Endothelial cell of umbilical vein (primary cell): ENCODE measurements at regions not wholly inside any gene's neighbourhood (a gene's known extent, or its start where the extent isn't known, plus 50 kb on each side); places are given as distances from the start of the nearest gene placed in this dataset.

ENCODE experiments used
- BruUV-seq: library from RNA; stranded (reverse); fragments of 400-500 nt; replicated peaks from 2 replicates; lab custom pipeline; 2021; lab: Mats Ljungman, UMichigan
- CTCF ChIA-PET: fragments of 300-600, 350-600 bp; sonication (Branson Sonifier 250); formaldehyde crosslinking; loops from one replicate; lab custom pipeline; 2021; ENCODE audit warnings: antibody characterized with exemption, inconsistent platforms; lab: Charles Lee
- POLR2A ChIA-PET: fragments of 300-600, 350-600 bp; sonication (Branson Sonifier 250); formaldehyde crosslinking; loops from one replicate; lab custom pipeline; 2021; ENCODE audit warnings: antibody characterized with exemption, inconsistent platforms; lab: Charles Lee
- DNase-seq: peaks from one replicate; pipeline ENCODE4 v3.0.0-alpha.2; 2011; ENCODE audit warnings: low read depth, low spot score
- FAIRE-seq: peaks from 2 replicates; lab custom pipeline; 2011; peaks lifted over from hg19 to GRCh38; lab: Jason Lieb, UNC
- H2AFZ ChIP-seq: 2 replicates; pipeline ENCODE4 v1.6.0; 2012; ENCODE audit warnings: low read depth, low read length, control low read depth, inconsistent platforms
- H3K27ac ChIP-seq: 2 replicates; pipeline ENCODE4 v1.5.1; 2011; ENCODE audit warnings: low read depth, mild to moderate bottlenecking, control low read depth, low read length, moderate library complexity; ENCODE audit not compliant: insufficient read depth
- H3K27me3 ChIP-seq, 2 experiments: 2 replicates each; pipeline versions ENCODE4 v1.6.0 to v1.6.1; 2011; ENCODE audit warnings: low read length in 2 of 2, mixed read lengths in 1 of 2; ENCODE audit not compliant: control insufficient read depth in 2 of 2, insufficient read depth in 2 of 2
- H3K36me3 ChIP-seq, 2 experiments: 2 replicates in 1 of 2; 3 replicates in 1 of 2; pipeline ENCODE4 v1.5.1; 2011; ENCODE audit warnings: low read length in 2 of 2, mild to moderate bottlenecking in 1 of 2, moderate library complexity in 1 of 2; ENCODE audit not compliant: control insufficient read depth in 2 of 2, insufficient read depth in 2 of 2; ENCODE audit errors: extremely low read depth in 1 of 2
- H3K4me1 ChIP-seq: 3 replicates; pipeline ENCODE4 v1.5.1; 2011; ENCODE audit warnings: mild to moderate bottlenecking, low read length; ENCODE audit not compliant: control insufficient read depth, insufficient read depth; ENCODE audit errors: extremely low read depth
- H3K4me2 ChIP-seq: 2 replicates; pipeline ENCODE4 v1.6.1; 2011; ENCODE audit warnings: low read length, control low read depth, mixed read lengths; ENCODE audit not compliant: insufficient read depth
- H3K4me3 ChIP-seq, 3 experiments: fragments of 200-600 bp in 1 of 3; sonication (generic), shearing (Covaris generic) in 1 of 3; replicated peaks in 1 of 3; 2 replicates each; pipeline ENCODE4 v1.5.1; 2011 to 2016; ENCODE audit warnings: control low read depth in 3 of 3, low read length in 3 of 3, mild to moderate bottlenecking in 2 of 3, inconsistent platforms in 1 of 3, low read depth in 1 of 3, moderate library complexity in 1 of 3; ENCODE audit not compliant: insufficient read depth in 1 of 3
- H3K79me2 ChIP-seq: 2 replicates; pipeline ENCODE4 v1.6.0; 2012; ENCODE audit warnings: low read length, inconsistent platforms; ENCODE audit not compliant: control insufficient read depth, insufficient read depth
- H3K9ac ChIP-seq: replicated peaks from 2 replicates; pipeline ENCODE3; 2011; ENCODE audit warnings: low read length, control low read depth; ENCODE audit not compliant: insufficient read depth; ENCODE audit errors: extremely low read depth
- H3K9me1 ChIP-seq: replicated peaks from 3 replicates; pipeline ENCODE4 v1.6.0; 2011; ENCODE audit warnings: mild to moderate bottlenecking, low read length; ENCODE audit not compliant: control insufficient read depth, insufficient read depth; ENCODE audit errors: extremely low read depth
- H3K9me3 ChIP-seq: replicated peaks from 2 replicates; pipeline ENCODE4 v1.5.1; 2012; ENCODE audit warnings: low read length, inconsistent platforms; ENCODE audit not compliant: control insufficient read depth, insufficient read depth
- H4K20me1 ChIP-seq: replicated peaks from 2 replicates; pipeline ENCODE3; 2011; ENCODE audit warnings: mild to moderate bottlenecking, low read length; ENCODE audit not compliant: control insufficient read depth, insufficient read depth; ENCODE audit errors: extremely low read depth
- CTCF ChIP-seq, 2 donors: IDR thresholded peaks; 1 replicate in 1 of 2; 2 replicates in 1 of 2; pipeline ENCODE4 v1.5.1; 2011; ENCODE audit warnings: low read length in 2 of 2, mild to moderate bottlenecking in 2 of 2, moderate library complexity in 2 of 2, control low read depth in 1 of 2, inconsistent platforms in 1 of 2, low read depth in 1 of 2; ENCODE audit not compliant: insufficient read depth in 1 of 2; ENCODE audit errors: extremely low read depth in 1 of 2
- EZH2 ChIP-seq: IDR thresholded peaks from 2 replicates; pipeline ENCODE4 v1.6.1; 2012; ENCODE audit warnings: borderline replicate concordance, low read depth, mild to moderate bottlenecking, moderate library complexity, low read length, inconsistent platforms; ENCODE audit not compliant: severe bottlenecking
- FOS ChIP-seq: IDR thresholded peaks from 2 replicates; pipeline ENCODE4 v1.6.1; 2011; ENCODE audit warnings: mild to moderate bottlenecking, low read length, moderate library complexity, borderline replicate concordance; ENCODE audit not compliant: insufficient read depth
- GATA2 ChIP-seq: IDR thresholded peaks from 2 replicates; pipeline ENCODE4 v1.7.0; 2011; ENCODE audit warnings: low read depth, mild to moderate bottlenecking, moderate library complexity, mixed read lengths, low read length; ENCODE audit not compliant: insufficient read length, insufficient read depth
- JUN ChIP-seq: IDR thresholded peaks from 2 replicates; pipeline ENCODE4 v1.6.1; 2011; ENCODE audit warnings: borderline replicate concordance, low read depth; ENCODE audit not compliant: insufficient read length, insufficient read depth
- MAX ChIP-seq: IDR thresholded peaks from 2 replicates; pipeline ENCODE4 v1.6.1; 2011; ENCODE audit not compliant: insufficient read depth, insufficient read length
- MYC ChIP-seq: IDR thresholded peaks from one replicate; pipeline ENCODE4 v1.6.1; 2011; ENCODE audit warnings: mild to moderate bottlenecking, low read depth, low read length
- POLR2A ChIP-seq: IDR thresholded peaks from 2 replicates; pipeline ENCODE4 v1.6.1; 2012; ENCODE audit warnings: low read depth, mild to moderate bottlenecking, control low read depth, low read length
- POLR2AphosphoS5 ChIP-seq: IDR thresholded peaks from 2 replicates; pipeline ENCODE4 v1.6.1; 2012; ENCODE audit warnings: low read depth, mild to moderate bottlenecking, control low read depth, low read length, moderate library complexity; ENCODE audit not compliant: insufficient read depth
- dilution Hi-C: fragments of 300-500 bp; cut with MboI; formaldehyde crosslinking; loops from one replicate; pipeline ENCODE4 v1.15.0; 2019; ENCODE audit warnings: low sequenced_read_pairs; ENCODE audit not compliant: extremely low pct_ligation_motif_present
- intact Hi-C: fragments of 100-400 bp; cut with micrococcal nuclease; formaldehyde crosslinking; loops from one replicate; pipeline ENCODE4 v1.10.0; 2022

- H3K27me3 ChIP-seq: no peaks in the 10 kb centered on the region
- no peak for DNase-seq
- no peaks in the 10 kb centered on the region for H3K9me3 ChIP-seq
- H4K20me1 ChIP-seq: no peaks in the 10 kb centered on the region
- FAIRE-seq: no peak
- H3K79me2 ChIP-seq: no peaks in the 10 kb centered on the region
- no peak overlapping the region for H3K9ac ChIP-seq
- intact Hi-C loops (no loop called here), dilution Hi-C loops (no loop called here)
- no peak overlapping the region for H2AFZ ChIP-seq
- H3K4me3 ChIP-seq: no peak overlapping the region
- H3K36me3 ChIP-seq: no peaks in the 10 kb centered on the region
- ChIA-PET CTCF (no interaction called here), POLR2A (no interaction called here)
- no peak for TF ChIP-seq JUN
- no peak for TF ChIP-seq CTCF (IDR thresholded peaks at IDR 0.05; ENCODE audit: extremely low read depth in 1 of 2, insufficient read depth in 1 of 2, low read depth in 1 of 2, low read length in 2 of 2)
- TF ChIP-seq GATA2: no peak
- no peak for TF ChIP-seq FOS
- no peak for TF ChIP-seq POLR2AphosphoS5
- TF ChIP-seq POLR2A: no peak
- no peak for TF ChIP-seq MAX
- TF ChIP-seq MYC: no peak
- no peak for TF ChIP-seq EZH2
- H3K4me2 ChIP-seq: no peak overlapping the region
- no TSS peak for BruUV-seq
- H3K4me1 ChIP-seq: no peaks in the 10 kb centered on the region
- H3K27ac ChIP-seq: no peak overlapping the region
- no peaks in the 10 kb centered on the region for H3K9me1 ChIP-seq
These were observed 546.3 kb downstream of the SOX6 start for GRCh38 chr11:15810082-15810481.
